ENCODE measurements at regions not wholly inside any gene's neighbourhood (a gene's known extent, or its start where the extent isn't known, plus 50 kb on each side); places are given as distances from the start of the nearest gene placed in this dataset.

DNA sequence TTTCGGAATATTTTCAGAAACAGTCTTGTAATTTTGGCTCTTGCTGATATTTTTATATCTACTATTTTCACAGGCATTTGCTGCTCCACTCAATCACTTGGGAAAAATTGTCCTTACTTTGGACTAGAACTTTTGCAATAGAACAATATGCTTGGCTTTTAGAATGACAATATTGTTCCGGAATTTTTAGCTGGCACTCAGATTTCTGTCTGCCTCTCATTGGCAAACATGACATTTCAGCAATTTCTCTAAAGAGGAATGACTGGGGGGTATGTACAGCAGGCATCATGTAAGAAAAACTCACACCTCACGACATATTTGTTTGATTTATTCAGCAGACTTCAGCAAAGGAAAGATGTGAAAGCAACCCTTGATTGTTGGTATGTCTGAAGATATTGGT, 243.6 kb upstream of the GPRIN3 start:
- Histone ChIP-seq H3K4me3 (ENCODE audit: low read depth, low read length) (no peak overlapping the region), H3K36me3 (ENCODE audit: insufficient read depth, low read length) (no peaks in the 10 kb centered on the region), H3K79me2 (ENCODE audit: control insufficient read depth, insufficient read depth, low read length, unreplicated experiment) (no peaks in the 10 kb centered on the region), H3K4me1 (ENCODE audit: control insufficient read depth, insufficient read depth, low read length, unreplicated experiment) (peaks cover 5% of the 10 kb centered on the region), H2AFZ (ENCODE audit: low read length, unreplicated experiment) (no peak overlapping the region), H3K27me3 (ENCODE audit: insufficient read depth, low read length) (no peaks in the 10 kb centered on the region), H3K27ac (ENCODE audit: low read depth, low read length) (no peak overlapping the region)

DNA sequence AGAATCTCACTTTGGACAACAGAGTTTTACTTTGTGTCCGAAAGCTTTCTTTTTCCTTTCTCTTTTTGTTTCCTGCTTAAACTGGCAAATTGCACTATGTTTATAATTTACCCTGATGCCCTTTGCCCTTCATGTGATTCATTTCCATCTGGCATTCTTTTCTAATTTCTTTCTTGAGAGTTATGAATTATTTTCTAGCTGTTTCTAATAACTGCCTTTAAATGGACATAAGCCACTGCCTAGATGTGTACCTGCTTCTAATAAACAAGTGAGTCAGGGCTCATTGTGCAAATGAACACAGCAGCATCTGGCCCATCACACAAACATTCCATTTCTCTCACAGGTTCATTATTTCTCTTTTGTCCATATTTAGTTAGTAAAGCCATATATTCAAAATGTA, 242.3 kb upstream of the GPRIN3 start:
- 0 out of 2 replicates have a peak overlapping the region, but pooled peaks have one; percentile 35 for H3K27ac ChIP-seq (ENCODE audit: low read depth, low read length)
- H3K79me2 ChIP-seq (ENCODE audit: control insufficient read depth, insufficient read depth, low read length, unreplicated experiment): no peaks in the 10 kb centered on the region
- no peak overlapping the region for H2AFZ ChIP-seq (ENCODE audit: low read length, unreplicated experiment)
- H3K27me3 ChIP-seq (ENCODE audit: insufficient read depth, low read length): no peaks in the 10 kb centered on the region
- peaks cover 5% of the 10 kb centered on the region for H3K4me1 ChIP-seq (ENCODE audit: control insufficient read depth, insufficient read depth, low read length, unreplicated experiment)
- no peak overlapping the region for H3K4me3 ChIP-seq (ENCODE audit: low read depth, low read length)
- no peaks in the 10 kb centered on the region for H3K36me3 ChIP-seq (ENCODE audit: insufficient read depth, low read length)

GRCh38 chr4:89545315-89545714, 237.7 kb upstream of the GPRIN3 start:
- Histone ChIP-seq H3K27me3 (ENCODE audit: insufficient read depth, low read length) (no peaks in the 10 kb centered on the region), H3K36me3 (ENCODE audit: insufficient read depth, low read length) (no peaks in the 10 kb centered on the region), H3K4me3 (ENCODE audit: low read depth, low read length) (no peak overlapping the region), H3K27ac (ENCODE audit: low read depth, low read length) (no peak overlapping the region), H3K4me1 (ENCODE audit: control insufficient read depth, insufficient read depth, low read length, unreplicated experiment) (peaks cover 2% of the 10 kb centered on the region), H3K79me2 (ENCODE audit: control insufficient read depth, insufficient read depth, low read length, unreplicated experiment) (no peaks in the 10 kb centered on the region), H2AFZ (ENCODE audit: low read length, unreplicated experiment) (no peak overlapping the region)

DNA sequence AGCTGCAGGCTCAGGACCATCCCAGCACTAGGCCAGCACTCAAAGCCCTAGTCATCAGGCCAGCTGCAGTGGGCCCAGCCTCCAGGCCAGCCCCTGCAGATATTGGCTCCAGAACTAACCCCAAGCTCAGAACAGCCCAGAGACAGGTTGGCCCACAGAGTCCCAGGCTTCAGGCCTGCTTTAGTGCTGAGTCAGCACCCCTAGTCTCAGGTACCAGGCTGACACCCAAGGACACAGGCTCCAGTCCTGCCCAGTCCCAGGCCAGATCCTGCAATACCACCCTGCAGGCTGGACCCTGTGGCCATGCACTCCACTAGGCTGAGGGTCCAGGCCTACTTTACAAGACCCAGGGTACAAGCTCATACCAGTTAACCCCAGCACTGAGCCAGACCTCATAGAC, 234.4 kb upstream of the GPRIN3 start:
- peaks cover 17% of the 10 kb centered on the region for H3K4me1 ChIP-seq (ENCODE audit: control insufficient read depth, insufficient read depth, low read length, unreplicated experiment)
- H3K27ac ChIP-seq (ENCODE audit: low read depth, low read length): no peak overlapping the region

GRCh38 chr4:89539797-89540711, 232.5 kb upstream of the GPRIN3 start:
- Histone ChIP-seq H3K27me3 (ENCODE audit: insufficient read depth, low read length) (no peaks in the 10 kb centered on the region), H3K4me1 (ENCODE audit: control insufficient read depth, insufficient read depth, low read length, unreplicated experiment) (peaks cover 17% of the 10 kb centered on the region), H3K79me2 (ENCODE audit: control insufficient read depth, insufficient read depth, low read length, unreplicated experiment) (no peaks in the 10 kb centered on the region), H3K27ac (ENCODE audit: low read depth, low read length) (peak overlapping the region; percentile 77), H3K4me3 (ENCODE audit: low read depth, low read length) (no peak overlapping the region), H3K36me3 (ENCODE audit: insufficient read depth, low read length) (no peaks in the 10 kb centered on the region), H2AFZ (ENCODE audit: low read length, unreplicated experiment) (no peak overlapping the region)

More for the DNA sequence above, 234.4 kb upstream of the GPRIN3 start:
- H2AFZ ChIP-seq (ENCODE audit: low read length, unreplicated experiment): no peak overlapping the region
- no peak overlapping the region for H3K4me3 ChIP-seq (ENCODE audit: low read depth, low read length)
- H3K79me2 ChIP-seq (ENCODE audit: control insufficient read depth, insufficient read depth, low read length, unreplicated experiment): no peaks in the 10 kb centered on the region
- no peaks in the 10 kb centered on the region for H3K27me3 ChIP-seq (ENCODE audit: insufficient read depth, low read length)
- H3K36me3 ChIP-seq (ENCODE audit: insufficient read depth, low read length): no peaks in the 10 kb centered on the region

DNA sequence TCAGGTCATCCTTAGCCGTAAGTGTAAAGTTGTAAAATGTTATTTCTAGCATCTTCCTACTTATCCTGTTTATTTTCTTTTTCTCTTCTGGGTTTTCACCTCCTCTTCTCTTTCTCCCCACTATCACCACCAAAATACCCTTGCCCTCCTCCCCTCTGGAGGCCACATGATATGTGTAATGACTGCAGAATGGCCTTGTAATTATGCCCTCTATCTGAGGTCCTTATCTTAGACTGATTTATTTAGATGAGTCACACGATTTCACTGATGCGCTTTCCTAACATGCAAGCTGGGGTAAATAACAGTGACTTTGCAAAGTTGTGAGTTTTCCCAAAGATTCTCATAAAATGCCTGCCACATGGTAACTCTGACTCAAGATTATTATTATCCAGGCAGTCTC, 231.8 kb upstream of the GPRIN3 start:
- Histone ChIP-seq H2AFZ (ENCODE audit: low read length, unreplicated experiment) (no peak overlapping the region), H3K4me1 (ENCODE audit: control insufficient read depth, insufficient read depth, low read length, unreplicated experiment) (peaks cover 17% of the 10 kb centered on the region), H3K4me3 (ENCODE audit: low read depth, low read length) (no peak overlapping the region), H3K79me2 (ENCODE audit: control insufficient read depth, insufficient read depth, low read length, unreplicated experiment) (no peaks in the 10 kb centered on the region), H3K27ac (ENCODE audit: low read depth, low read length) (peak overlapping the region; percentile 77), H3K27me3 (ENCODE audit: insufficient read depth, low read length) (no peaks in the 10 kb centered on the region), H3K36me3 (ENCODE audit: insufficient read depth, low read length) (no peaks in the 10 kb centered on the region)

GRCh38 chr4:89538886-89539285, 231.3 kb upstream of the GPRIN3 start:
- H3K27ac ChIP-seq (ENCODE audit: low read depth, low read length): peak overlapping the region; percentile 77
- H3K36me3 ChIP-seq (ENCODE audit: insufficient read depth, low read length): no peaks in the 10 kb centered on the region
- no peak overlapping the region for H2AFZ ChIP-seq (ENCODE audit: low read length, unreplicated experiment)
- peaks cover 17% of the 10 kb centered on the region for H3K4me1 ChIP-seq (ENCODE audit: control insufficient read depth, insufficient read depth, low read length, unreplicated experiment)
- no peaks in the 10 kb centered on the region for H3K27me3 ChIP-seq (ENCODE audit: insufficient read depth, low read length)
- no peak overlapping the region for H3K4me3 ChIP-seq (ENCODE audit: low read depth, low read length)
- H3K79me2 ChIP-seq (ENCODE audit: control insufficient read depth, insufficient read depth, low read length, unreplicated experiment): no peaks in the 10 kb centered on the region

GRCh38 chr4:89538171-89538570, 230.6 kb upstream of the GPRIN3 start:
- H3K27me3 ChIP-seq (ENCODE audit: insufficient read depth, low read length): no peaks in the 10 kb centered on the region
- no peak overlapping the region for H3K27ac ChIP-seq (ENCODE audit: low read depth, low read length)
- H3K4me3 ChIP-seq (ENCODE audit: low read depth, low read length): no peak overlapping the region

DNA sequence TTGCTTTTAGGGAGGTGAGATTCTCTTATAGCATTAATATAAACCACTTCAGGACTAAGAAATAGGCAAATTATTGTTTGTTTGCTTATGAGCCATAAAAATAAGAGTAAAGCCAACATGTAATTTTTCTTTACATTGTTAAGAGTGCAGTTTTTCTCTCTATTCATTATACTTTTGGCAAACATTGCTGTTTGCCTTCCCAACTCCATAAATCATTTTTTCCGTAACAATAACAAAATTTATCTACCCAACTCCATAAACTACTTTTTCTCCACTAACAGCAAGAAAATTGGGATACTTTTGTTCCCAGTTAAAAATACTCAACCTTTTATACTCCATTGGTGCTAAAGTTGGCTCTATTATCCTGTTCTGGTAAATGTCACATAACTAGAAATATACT, 229.7 kb upstream of the GPRIN3 start:
- Histone ChIP-seq H3K27ac (ENCODE audit: low read depth, low read length) (no peak overlapping the region), H2AFZ (ENCODE audit: low read length, unreplicated experiment) (no peak overlapping the region), H3K79me2 (ENCODE audit: control insufficient read depth, insufficient read depth, low read length, unreplicated experiment) (no peaks in the 10 kb centered on the region), H3K4me3 (ENCODE audit: low read depth, low read length) (no peak overlapping the region), H3K27me3 (ENCODE audit: insufficient read depth, low read length) (no peaks in the 10 kb centered on the region), H3K36me3 (ENCODE audit: insufficient read depth, low read length) (no peaks in the 10 kb centered on the region), H3K4me1 (ENCODE audit: control insufficient read depth, insufficient read depth, low read length, unreplicated experiment) (peaks cover 17% of the 10 kb centered on the region)

More at GRCh38 chr4:89538171-89538570, 230.6 kb upstream of the GPRIN3 start:
- Histone ChIP-seq H3K79me2 (ENCODE audit: control insufficient read depth, insufficient read depth, low read length, unreplicated experiment) (no peaks in the 10 kb centered on the region), H2AFZ (ENCODE audit: low read length, unreplicated experiment) (no peak overlapping the region), H3K36me3 (ENCODE audit: insufficient read depth, low read length) (no peaks in the 10 kb centered on the region), H3K4me1 (ENCODE audit: control insufficient read depth, insufficient read depth, low read length, unreplicated experiment) (peaks cover 17% of the 10 kb centered on the region)

GRCh38 chr4:89535251-89535650, 227.7 kb upstream of the GPRIN3 start:
- Histone ChIP-seq H3K27me3 (ENCODE audit: insufficient read depth, low read length) (no peaks in the 10 kb centered on the region), H3K27ac (ENCODE audit: low read depth, low read length) (no peak overlapping the region), H2AFZ (ENCODE audit: low read length, unreplicated experiment) (no peak overlapping the region), H3K4me1 (ENCODE audit: control insufficient read depth, insufficient read depth, low read length, unreplicated experiment) (peaks cover 14% of the 10 kb centered on the region), H3K36me3 (ENCODE audit: insufficient read depth, low read length) (no peaks in the 10 kb centered on the region), H3K79me2 (ENCODE audit: control insufficient read depth, insufficient read depth, low read length, unreplicated experiment) (no peaks in the 10 kb centered on the region), H3K4me3 (ENCODE audit: low read depth, low read length) (no peak overlapping the region)

- Histone ChIP-seq H2AFZ (ENCODE audit: low read length, unreplicated experiment) (no peak overlapping the region), H3K4me3 (ENCODE audit: low read depth, low read length) (no peak overlapping the region), H3K36me3 (ENCODE audit: insufficient read depth, low read length) (no peaks in the 10 kb centered on the region), H3K4me1 (ENCODE audit: control insufficient read depth, insufficient read depth, low read length, unreplicated experiment) (peaks cover 5% of the 10 kb centered on the region), H3K27me3 (ENCODE audit: insufficient read depth, low read length) (0 out of 2 replicates have a peak, but pooled peaks cover 4% of the 10 kb centered on the region), H3K27ac (ENCODE audit: low read depth, low read length) (no peak overlapping the region), H3K79me2 (ENCODE audit: control insufficient read depth, insufficient read depth, low read length, unreplicated experiment) (no peaks in the 10 kb centered on the region)
Observed at GRCh38 chr4:89534356-89534755, 226.8 kb upstream of the GPRIN3 start.

Measured in ACC112 (cell line).